KMS-11 (cell line): ENCODE measurements at regions not wholly inside any gene's neighbourhood (a gene's known extent, or its start where the extent isn't known, plus 50 kb on each side); places are given as distances from the start of the nearest gene placed in this dataset.

Source experiments
- H2AFZ ChIP-seq: fragments of 200-600 bp; sonication (generic); 2 replicates; pipeline ENCODE4 v1.6.1; 2016; ENCODE audit warnings: antibody characterized with exemption, mixed run types, low read depth
- H3K27ac ChIP-seq: fragments of 200-600 bp; sonication (generic); 2 replicates; pipeline ENCODE4 v1.6.1; 2016; ENCODE audit warnings: mild to moderate bottlenecking, mixed run types
- H3K27me3 ChIP-seq: fragments of 200-600 bp; sonication (generic); 2 replicates; pipeline ENCODE4 v1.6.1; 2017; ENCODE audit warnings: mild to moderate bottlenecking, low read depth, mixed run types, moderate library complexity; ENCODE audit not compliant: insufficient read depth
- H3K36me3 ChIP-seq: fragments of 200-600 bp; sonication (generic); 2 replicates; pipeline ENCODE4 v1.6.1; 2017; ENCODE audit warnings: mild to moderate bottlenecking, mixed run types; ENCODE audit not compliant: insufficient read depth
- H3K4me1 ChIP-seq: fragments of 200-600 bp; sonication (generic); 2 replicates; pipeline ENCODE4 v1.6.1; 2016; ENCODE audit warnings: mild to moderate bottlenecking, low read depth, mixed run types; ENCODE audit not compliant: poor library complexity, severe bottlenecking
- H3K4me2 ChIP-seq: fragments of 200-600 bp; sonication (generic); 2 replicates; pipeline ENCODE4 v1.7.0; 2016; ENCODE audit warnings: mild to moderate bottlenecking, mixed run types
- H3K4me3 ChIP-seq: fragments of 200-600 bp; sonication (generic); IDR thresholded peaks from 2 replicates; pipeline ENCODE4 v1.6.1; 2017; ENCODE audit warnings: low read depth, low read length, mixed read lengths; ENCODE audit not compliant: insufficient read depth
- H3K79me2 ChIP-seq: fragments of 200-600 bp; sonication (generic); 2 replicates; pipeline ENCODE4 v1.6.1; 2016; ENCODE audit warnings: low read depth, mixed run types; ENCODE audit not compliant: insufficient read depth
- H3K9ac ChIP-seq: fragments of 200-600 bp; sonication (generic); 2 replicates; pipeline ENCODE4 v1.6.1; 2016; ENCODE audit warnings: mild to moderate bottlenecking, mixed run types
- H4K20me1 ChIP-seq: fragments of 200-600 bp; sonication (generic); 2 replicates; pipeline ENCODE4 v1.6.1; 2016; ENCODE audit warnings: mild to moderate bottlenecking, mixed run types; ENCODE audit not compliant: insufficient read depth
- CTCF ChIP-seq: fragments of 200-600 bp; sonication (generic); conservative IDR thresholded peaks from 2 replicates; pipeline ENCODE4 v1.6.1; 2017; ENCODE audit warnings: low read depth, mild to moderate bottlenecking, antibody characterized with exemption, low read length, moderate library complexity, mixed read lengths

- H3K9ac ChIP-seq, result no peak overlapping the region
- no peak overlapping the region for H3K4me2 ChIP-seq
- H3K27me3 ChIP-seq, result no peaks in the 10 kb centered on the region
- no peak overlapping the region for H3K27ac ChIP-seq
- no peaks in the 10 kb centered on the region for H4K20me1 ChIP-seq
- H3K36me3 ChIP-seq, result no peaks in the 10 kb centered on the region
- H3K4me1 ChIP-seq, result no peaks in the 10 kb centered on the region
- TF ChIP-seq CTCF, result no peak
- no peaks in the 10 kb centered on the region for H3K79me2 ChIP-seq
- no peak overlapping the region for H2AFZ ChIP-seq
- H3K4me3 ChIP-seq, result no peak overlapping the region
Observed at GRCh38 chr20:51223183-51223720, 200.3 kb upstream of the KCNG1 start.

GRCh38 chr20:51221791-51222408 lies 199.0 kb upstream of the KCNG1 start:
- no peaks in the 10 kb centered on the region for H4K20me1 ChIP-seq
- no peak overlapping the region for H3K4me3 ChIP-seq
- no peaks in the 10 kb centered on the region for H3K79me2 ChIP-seq
- no peak overlapping the region for H3K9ac ChIP-seq
- no peaks in the 10 kb centered on the region for H3K4me1 ChIP-seq
- no peak overlapping the region for H3K27ac ChIP-seq
- no peak overlapping the region for H2AFZ ChIP-seq
- no peaks in the 10 kb centered on the region for H3K27me3 ChIP-seq
- no peaks in the 10 kb centered on the region for H3K36me3 ChIP-seq
- H3K4me2 ChIP-seq, result no peak overlapping the region
- no peak for TF ChIP-seq CTCF

GRCh38 chr20:51221103-51221502 lies 198.2 kb upstream of the KCNG1 start:
- no peak overlapping the region for H3K9ac ChIP-seq
- H3K4me3 ChIP-seq, result no peak overlapping the region
- H2AFZ ChIP-seq, result no peak overlapping the region
- H3K4me2 ChIP-seq, result no peak overlapping the region
- H4K20me1 ChIP-seq, result no peaks in the 10 kb centered on the region
- H3K27ac ChIP-seq, result no peak overlapping the region
- no peak for TF ChIP-seq CTCF
- no peaks in the 10 kb centered on the region for H3K79me2 ChIP-seq
- H3K27me3 ChIP-seq, result no peaks in the 10 kb centered on the region
- H3K4me1 ChIP-seq, result no peaks in the 10 kb centered on the region
- no peaks in the 10 kb centered on the region for H3K36me3 ChIP-seq

GRCh38 chr20:51220293-51220706 lies 197.4 kb upstream of the KCNG1 start:
- peak; percentile 43; the same call in 1 of the 2 replicates for TF ChIP-seq CTCF

More at GRCh38 chr20:51220293-51220706, 197.4 kb upstream of the KCNG1 start:
- H3K4me1 ChIP-seq, result no peaks in the 10 kb centered on the region
- H3K27me3 ChIP-seq, result no peaks in the 10 kb centered on the region
- H4K20me1 ChIP-seq, result no peaks in the 10 kb centered on the region
- H3K36me3 ChIP-seq, result no peaks in the 10 kb centered on the region
- no peak overlapping the region for H3K9ac ChIP-seq
- no peak overlapping the region for H3K27ac ChIP-seq
- H3K79me2 ChIP-seq, result no peaks in the 10 kb centered on the region
- H3K4me3 ChIP-seq, result no peak overlapping the region
- no peak overlapping the region for H3K4me2 ChIP-seq
- H2AFZ ChIP-seq, result no peak overlapping the region
